Panc1 (cell line): ENCODE measurements at regions not wholly inside any gene's neighbourhood (a gene's known extent, or its start where the extent isn't known, plus 50 kb on each side); places are given as distances from the start of the nearest gene placed in this dataset.

Experiments
- ATAC-seq: fragments of 200-7000 bp; cut with Tn5 transposase; 2 replicates; pipeline ENCODE4 v1.9.1; 2020; ENCODE audit warnings: mild to moderate bottlenecking, moderate library complexity
- BruUV-seq: library from RNA; stranded (reverse); fragments of 400-500 nt; replicated peaks from 2 replicates; lab custom pipeline; 2021; lab: Mats Ljungman, UMichigan
- CTCF ChIA-PET: fragments of 300-600 bp; sonication (Branson Sonifier 250); formaldehyde crosslinking; loops from one replicate; lab custom pipeline; 2022; ENCODE audit warnings: antibody characterized with exemption; lab: Charles Lee
- POLR2A ChIA-PET: fragments of 300-600 bp; sonication (Branson Sonifier 250); formaldehyde crosslinking; loops from one replicate; lab custom pipeline; 2022; ENCODE audit warnings: antibody characterized with exemption; lab: Charles Lee
- DNase-seq: peaks from one replicate; pipeline ENCODE4 v3.0.0-alpha.2; 2010; ENCODE audit warnings: low read depth, low spot score
- H3K27ac ChIP-seq: 2 replicates; pipeline ENCODE4 v1.5.1; 2011; ENCODE audit warnings: mild to moderate bottlenecking, low read length, inconsistent platforms
- H3K27me3 ChIP-seq: fragments of 200-500 bp; sonication (Bioruptor generic); 2 replicates; pipeline ENCODE4 v1.6.0; 2014; ENCODE audit warnings: low read length, inconsistent platforms; ENCODE audit not compliant: control insufficient read depth, insufficient read depth
- H3K36me3 ChIP-seq: fragments of 200-500 bp; sonication (Bioruptor generic); 2 replicates; pipeline ENCODE4 v1.5.1; 2014; ENCODE audit warnings: inconsistent platforms, mild to moderate bottlenecking, low read length, moderate library complexity; ENCODE audit not compliant: control insufficient read depth, insufficient read depth
- H3K4me1 ChIP-seq: 2 replicates; pipeline ENCODE4 v1.5.1; 2011; ENCODE audit warnings: inconsistent platforms, mild to moderate bottlenecking, low read length, moderate library complexity; ENCODE audit not compliant: control insufficient read depth, insufficient read depth
- H3K4me3 ChIP-seq, 2 experiments: 2 replicates each; pipeline ENCODE4 v1.5.1; 2011 to 2012; ENCODE audit warnings: low read depth in 2 of 2, low read length in 2 of 2, mild to moderate bottlenecking in 2 of 2, inconsistent platforms in 1 of 2, moderate library complexity in 1 of 2
- H3K9me3 ChIP-seq: fragments of 200-500 bp; sonication (Bioruptor generic); 2 replicates; pipeline ENCODE4 v1.5.1; 2014; ENCODE audit warnings: low read depth, mild to moderate bottlenecking, inconsistent platforms, low read length, moderate library complexity; ENCODE audit not compliant: control insufficient read depth, insufficient read depth
- CTCF ChIP-seq: fragments of 450-650 bp; IDR thresholded peaks from 2 replicates; pipeline ENCODE4 v1.5.1; 2017; ENCODE audit warnings: mild to moderate bottlenecking
- POLR2AphosphoS5 ChIP-seq: IDR thresholded peaks from 2 replicates; pipeline ENCODE4 v1.6.1; 2012; ENCODE audit warnings: mild to moderate bottlenecking, low read depth, low read length, moderate library complexity
- REST ChIP-seq, 2 experiments: IDR thresholded peaks; 2 replicates each; pipeline ENCODE4 v1.6.1; 2011 to 2012; ENCODE audit warnings: low read depth in 2 of 2, control low read depth in 1 of 2, low read length in 1 of 2, mild to moderate bottlenecking in 1 of 2, moderate library complexity in 1 of 2; ENCODE audit not compliant: insufficient read depth in 1 of 2
- SIN3A ChIP-seq: IDR thresholded peaks from 2 replicates; pipeline ENCODE4 v1.6.1; 2012; ENCODE audit warnings: low read depth, mild to moderate bottlenecking, low read length, moderate library complexity, borderline replicate concordance; ENCODE audit not compliant: insufficient read depth
- TCF7L2 ChIP-seq: IDR thresholded peaks from 2 replicates; pipeline ENCODE4 v1.6.1; 2011; ENCODE audit warnings: mild to moderate bottlenecking, low read depth, low read length, inconsistent platforms
- in situ Hi-C: cut with HindIII; loops from 2 replicates; pipeline ENCODE4 v1.10.0; 2016; ENCODE audit warnings: low sequenced_read_pairs, low pct_unique_long_range_greater_than_20kb
- intact Hi-C: fragments of 100-400 bp; cut with micrococcal nuclease; formaldehyde crosslinking; loops from one replicate; pipeline ENCODE4 v1.10.0; 2022; ENCODE audit not compliant: unreplicated experiment

GRCh38 chr20:57965441-57965840, 255.6 kb upstream of the PMEPA1 start:
- no TSS peak for BruUV-seq
- no peaks in the 10 kb centered on the region for H3K4me1 ChIP-seq
- DNase-seq: no peak
- intact Hi-C loops (no loop called here), in situ Hi-C loops (no loop called here)
- no peaks in the 10 kb centered on the region for H3K36me3 ChIP-seq
- POLR2A ChIA-PET: no interaction called here
- no peak for ATAC-seq
- H3K27ac ChIP-seq: no peak overlapping the region
- no peaks in the 10 kb centered on the region for H3K27me3 ChIP-seq
- TF ChIP-seq POLR2AphosphoS5: no peak
- TF ChIP-seq SIN3A: no peak
- no peak for TF ChIP-seq TCF7L2
- CTCF ChIA-PET: no interaction called here
- no peak overlapping the region for H3K4me3 ChIP-seq
- no peaks in the 10 kb centered on the region for H3K9me3 ChIP-seq

- Histone ChIP-seq H3K27me3 (no peaks in the 10 kb centered on the region), H3K36me3 (no peaks in the 10 kb centered on the region), H3K9me3 (no peaks in the 10 kb centered on the region), H3K4me1 (no peaks in the 10 kb centered on the region), H3K4me3 (no peak overlapping the region), H3K27ac (no peak overlapping the region)
- ChIA-PET CTCF (no interaction called here), POLR2A (no interaction called here)
- BruUV-seq: no TSS peak
- DNase-seq (no peak), ATAC-seq (no peak)
- intact Hi-C loops: no loop called here
- TF ChIP-seq POLR2AphosphoS5: no peak
- no peak for TF ChIP-seq SIN3A
- no peak for TF ChIP-seq CTCF
- no peak for TF ChIP-seq REST (IDR thresholded peaks at IDR 0.05; ENCODE audit: insufficient read depth in 1 of 2, low read depth in 2 of 2, low read length in 1 of 2)
- no peak for TF ChIP-seq TCF7L2
- in situ Hi-C loops: no loop called here
Observed at GRCh38 chr20:57964011-57964862, 254.4 kb upstream of the PMEPA1 start.
